ENCODE measurements at regions not wholly inside any gene's neighbourhood (a gene's known extent, or its start where the extent isn't known, plus 50 kb on each side); places are given as distances from the start of the nearest gene placed in this dataset.

GRCh38 chr14:81637639-81638038, 104.0 kb upstream of the SEL1L start:
- no peaks in the 10 kb centered on the region for H4K20me1 ChIP-seq (replicated peaks; ENCODE audit: insufficient read depth)
- TF ChIP-seq POLR2AphosphoS5 (IDR thresholded peaks at IDR 0.05; ENCODE audit: low read depth): no peak
- TF ChIP-seq ZNF331 (CRISPR knock-in tag; IDR thresholded peaks at IDR 0.05; ENCODE audit: low read depth): no peak
- no peak for TF ChIP-seq STAT1 (IDR thresholded peaks at IDR 0.05; ENCODE audit: unreplicated experiment)
- TF ChIP-seq ZNF114 (CRISPR knock-in tag; IDR thresholded peaks at IDR 0.05): no peak
- TF ChIP-seq CREB1 (CRISPR knock-in tag; IDR thresholded peaks at IDR 0.05; ENCODE audit: low read depth): no peak
- no peaks in the 10 kb centered on the region for H3K36me3 ChIP-seq (ENCODE audit: insufficient read depth)
- no peak overlapping the region for H2AFZ ChIP-seq
- no peaks in the 10 kb centered on the region for H3K36me3 Mint-ChIP-seq (ENCODE audit: low read depth)
- no peak overlapping the region for H3K27ac Mint-ChIP-seq
- no peak for DNase-seq (ENCODE audit: low spot score)
- H3K27me3 ChIP-seq (ENCODE audit: insufficient read depth): no peaks in the 10 kb centered on the region
- H3K27me3 Mint-ChIP-seq (ENCODE audit: insufficient read depth, low read depth, poor library complexity): peaks cover 3% of the 10 kb centered on the region
- peaks cover 8% of the 10 kb centered on the region; the same call in 1 of the 2 replicates for H3K4me1 ChIP-seq (ENCODE audit: insufficient read depth)
- no peak overlapping the region for H3K4me3 Mint-ChIP-seq
- peaks cover 8% of the 10 kb centered on the region for H3K4me1 Mint-ChIP-seq
- no peak overlapping the region for H3K4me2 ChIP-seq
- H3K9me2 ChIP-seq (ENCODE audit: insufficient read depth): 0 out of 2 replicates have a peak, but pooled peaks cover 13% of the 10 kb centered on the region
- H3K27ac ChIP-seq (ENCODE audit: low read depth): no peak overlapping the region
- no peak overlapping the region for H3K4me3 ChIP-seq
- H3K9me3 Mint-ChIP-seq: peaks cover 22% of the 10 kb centered on the region
- ATAC-seq: no peak
- H3F3A ChIP-seq (replicated peaks; ENCODE audit: low read depth): no peaks in the 10 kb centered on the region
- no peaks in the 10 kb centered on the region for H3K79me2 ChIP-seq (replicated peaks; ENCODE audit: insufficient read depth)

GRCh38 chr14:81638656-81639280, 105.1 kb upstream of the SEL1L start:
- peaks cover 8% of the 10 kb centered on the region for H3K4me1 Mint-ChIP-seq
- H3K36me3 Mint-ChIP-seq (ENCODE audit: low read depth): no peaks in the 10 kb centered on the region
- Histone ChIP-seq H3K27me3 (ENCODE audit: insufficient read depth) (no peaks in the 10 kb centered on the region), H2AFZ (no peak overlapping the region), H3K27ac (ENCODE audit: low read depth) (no peak overlapping the region), H3K4me3 (no peak overlapping the region), H3F3A (replicated peaks; ENCODE audit: low read depth) (no peaks in the 10 kb centered on the region), H3K36me3 (ENCODE audit: insufficient read depth) (no peaks in the 10 kb centered on the region), H3K4me1 (ENCODE audit: insufficient read depth) (peaks cover 8% of the 10 kb centered on the region; the same call in 1 of the 2 replicates), H3K9me2 (ENCODE audit: insufficient read depth) (0 out of 2 replicates have a peak, but pooled peaks cover 6% of the 10 kb centered on the region), H3K79me2 (replicated peaks; ENCODE audit: insufficient read depth) (no peaks in the 10 kb centered on the region), H3K4me2 (no peak overlapping the region), H4K20me1 (replicated peaks; ENCODE audit: insufficient read depth) (no peaks in the 10 kb centered on the region)
- H3K27me3 Mint-ChIP-seq (ENCODE audit: insufficient read depth, low read depth, poor library complexity): peaks cover 4% of the 10 kb centered on the region
- H3K9me3 Mint-ChIP-seq: peaks cover 18% of the 10 kb centered on the region
- no peak overlapping the region for H3K4me3 Mint-ChIP-seq
- no peak for ATAC-seq
- DNase-seq (ENCODE audit: low spot score): no peak
- H3K27ac Mint-ChIP-seq: no peak overlapping the region
- TF ChIP-seq REST (IDR thresholded peaks at IDR 0.05; ENCODE audit: unreplicated experiment) (no peak), JUNB (IDR thresholded peaks at IDR 0.05; ENCODE audit: unreplicated experiment) (no peak), STAT1 (IDR thresholded peaks at IDR 0.05; ENCODE audit: unreplicated experiment) (no peak), ZNF331 (CRISPR knock-in tag; IDR thresholded peaks at IDR 0.05; ENCODE audit: low read depth) (no peak), CTCF (conservative IDR thresholded peaks at IDR 0.05; ENCODE audit: low read depth in 2 of 2) (no peak), NANOG (IDR thresholded peaks at IDR 0.05; ENCODE audit: borderline replicate concordance) (no peak), CREB1 (CRISPR knock-in tag; IDR thresholded peaks at IDR 0.05; ENCODE audit: low read depth) (no peak), ETS1 (IDR thresholded peaks at IDR 0.05) (no peak), EZH2 (IDR thresholded peaks at IDR 0.05; ENCODE audit: low read depth, unreplicated experiment) (no peak), ZNF114 (CRISPR knock-in tag; IDR thresholded peaks at IDR 0.05) (no peak), EZH2phosphoT487 (IDR thresholded peaks at IDR 0.05; ENCODE audit: unreplicated experiment) (no peak)

All from GM23338 (cell line).